GM21447 (cell line): ENCODE measurements at regions not wholly inside any gene's neighbourhood (a gene's known extent, or its start where the extent isn't known, plus 50 kb on each side); places are given as distances from the start of the nearest gene placed in this dataset.
"Not testable (repeated sequence)": the region's sequence is repeated elsewhere in the genome, so short reads cannot be mapped to it uniquely, and the experiment has no call there.

Experiments used
- ATAC-seq: cut with Tn5 transposase; IDR thresholded peaks from one replicate; pipeline ENCODE4 v1.9.1; 2021; ENCODE audit not compliant: unreplicated experiment

- no peak for ATAC-seq
Measured at GRCh38 chr10:84571146-84571545, 242.8 kb downstream of the CCSER2 start.

GRCh38 chr10:84574102-84574501 is 245.7 kb downstream of the CCSER2 start:
- ATAC-seq = no peak

GRCh38 chr10:84581976-84582375 is 253.6 kb downstream of the CCSER2 start:
- no peak for ATAC-seq

GRCh38 chr10:84583501-84583900 is 255.1 kb downstream of the CCSER2 start:
- no peak for ATAC-seq

GRCh38 chr10:84587789-84588188 is 259.4 kb downstream of the CCSER2 start:
- ATAC-seq = no peak

GRCh38 chr10:84588426-84588825 is 260.0 kb downstream of the CCSER2 start:
- ATAC-seq = no peak

GRCh38 chr10:84588971-84589370 is 260.6 kb downstream of the CCSER2 start:
- no peak for ATAC-seq

- no peak for ATAC-seq
Measured at GRCh38 chr10:84589526-84590205, 261.3 kb downstream of the CCSER2 start.

- ATAC-seq = no peak
Measured at GRCh38 chr10:84590327-84591193, 262.2 kb downstream of the CCSER2 start.

GRCh38 chr10:84593506-84593905 is 265.1 kb downstream of the CCSER2 start:
- ATAC-seq = no peak

- no peak for ATAC-seq
Measured at GRCh38 chr10:84596585-84596984, 268.2 kb downstream of the CCSER2 start.

GRCh38 chr10:84599254-84599653 is 270.9 kb downstream of the CCSER2 start:
- no peak for ATAC-seq

GRCh38 chr10:84600947-84601346 is 272.6 kb downstream of the CCSER2 start:
- ATAC-seq = no peak

GRCh38 chr10:84602543-84602942 is 274.2 kb downstream of the CCSER2 start:
- ATAC-seq = not testable (repeated sequence)

- no peak for ATAC-seq
Measured at GRCh38 chr10:84603971-84604370, 275.6 kb downstream of the CCSER2 start.

GRCh38 chr10:84605802-84606201 is 277.4 kb downstream of the CCSER2 start:
- ATAC-seq = no peak

GRCh38 chr10:84606428-84606827 is 278.0 kb downstream of the CCSER2 start:
- ATAC-seq = no peak

GRCh38 chr10:84607044-84607443 is 278.7 kb downstream of the CCSER2 start:
- no peak for ATAC-seq

GRCh38 chr10:84607523-84607922 is 279.1 kb downstream of the CCSER2 start:
- no peak for ATAC-seq

- ATAC-seq = peak; percentile 78
Measured at GRCh38 chr10:84608126-84608525, 279.7 kb downstream of the CCSER2 start.

- ATAC-seq = no peak
Measured at GRCh38 chr10:84613336-84614021, 285.1 kb downstream of the CCSER2 start.
